ENCODE measurements at regions not wholly inside any gene's neighbourhood (a gene's known extent, or its start where the extent isn't known, plus 50 kb on each side); places are given as distances from the start of the nearest gene placed in this dataset.
"Not testable (repeated sequence)": the region's sequence is repeated elsewhere in the genome, so short reads cannot be mapped to it uniquely, and the experiment has no call there.

DNA sequence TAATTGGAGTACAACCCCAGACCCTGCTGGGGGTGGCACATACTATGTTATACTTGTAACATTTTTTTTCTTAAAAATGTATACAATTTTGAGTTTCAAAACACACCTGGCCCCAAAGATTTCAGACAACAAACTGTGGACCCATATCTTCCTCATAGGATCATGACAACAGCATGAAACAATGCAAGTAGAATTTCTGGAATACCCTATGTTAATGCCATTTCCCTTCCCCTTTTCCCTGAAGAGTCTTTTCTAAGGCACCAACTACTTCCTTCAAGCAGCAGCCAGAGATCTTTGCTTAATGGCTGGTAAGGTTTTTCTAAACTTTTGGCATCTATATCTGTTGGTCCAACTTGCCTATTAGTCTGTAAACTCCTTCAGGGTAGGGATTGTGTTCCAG lies 99.9 kb upstream of the SERBP1 start:
- DNase-seq, result no peak

DNA sequence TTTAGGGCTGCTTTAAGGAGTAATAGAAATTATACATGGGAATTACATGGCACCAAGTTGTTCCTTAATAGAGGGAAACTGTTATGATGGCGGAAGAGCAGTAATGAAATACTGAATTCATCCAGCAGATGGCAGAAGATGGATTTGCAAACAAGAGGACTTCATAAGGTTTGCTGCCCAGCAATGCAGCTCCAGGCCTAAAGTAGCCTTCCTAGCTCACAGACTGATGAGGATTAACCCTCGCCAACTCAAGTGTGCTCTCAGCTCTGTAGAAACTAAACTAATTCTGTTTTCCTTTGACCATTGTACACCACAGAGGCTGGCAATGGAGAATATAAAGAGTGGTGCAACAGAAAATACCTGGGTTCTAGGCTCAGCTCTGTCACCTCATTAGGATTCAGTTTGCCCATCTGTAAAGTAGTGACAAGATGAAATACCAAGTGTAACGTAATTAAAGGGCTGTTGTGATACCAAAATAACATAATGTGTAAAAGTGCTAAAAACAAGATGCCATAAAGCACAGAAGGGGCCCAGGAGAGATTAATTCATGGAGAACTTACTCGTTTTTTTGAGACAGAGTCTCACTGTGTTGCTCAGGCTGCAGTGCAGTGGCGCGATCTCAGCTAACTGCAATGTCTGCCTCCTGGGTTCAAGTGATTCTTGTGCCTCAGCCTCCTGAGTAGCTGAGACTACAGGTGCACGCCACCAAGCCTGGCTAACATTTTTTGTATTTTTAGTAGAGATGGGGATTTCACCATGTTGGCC lies 102.4 kb upstream of the SERBP1 start:
- DNase-seq, result peak; percentile 4

DNA sequence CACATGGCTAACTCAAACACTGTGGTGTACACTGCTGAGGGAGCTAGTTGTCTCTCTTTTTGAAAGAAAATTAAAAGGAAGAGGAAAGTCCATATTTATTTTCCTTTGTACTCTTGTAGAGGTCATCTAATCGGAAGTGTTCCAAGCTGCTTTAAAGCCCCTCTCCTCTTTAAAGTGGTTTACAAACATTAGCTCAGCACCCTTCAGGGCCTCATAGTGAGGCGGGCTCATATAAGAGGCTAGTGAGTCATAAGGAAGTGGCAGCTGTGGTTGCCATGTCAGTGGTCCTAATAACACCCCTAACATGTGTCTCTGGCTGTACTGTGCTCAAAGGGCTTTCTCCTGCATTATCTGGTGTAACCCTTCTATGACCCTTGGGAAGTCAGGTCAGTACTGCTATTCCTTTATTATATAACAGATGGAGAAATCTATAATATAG lies 104.4 kb upstream of the SERBP1 start:
- DNase-seq, result no peak

DNA sequence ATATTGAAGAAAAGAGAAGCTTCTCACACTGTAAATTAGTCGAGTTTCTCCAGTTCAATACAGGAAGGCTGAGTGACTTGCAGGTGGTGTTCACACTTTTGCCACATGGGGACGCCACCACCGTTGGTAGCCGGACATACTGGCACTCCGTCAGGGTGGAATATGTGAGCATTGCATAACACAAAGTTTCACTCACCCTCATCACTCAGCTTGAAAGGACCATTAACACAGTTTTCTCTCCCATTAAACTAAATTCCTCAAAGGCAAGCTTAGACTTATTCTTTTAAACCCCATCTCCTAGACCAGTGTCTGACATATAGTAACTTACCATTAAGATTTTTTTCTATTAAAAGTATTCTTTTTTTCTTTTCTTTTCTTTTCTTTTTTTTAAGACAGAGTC lies 105.3 kb upstream of the SERBP1 start:
- DNase-seq, result peak; percentile 12

DNA sequence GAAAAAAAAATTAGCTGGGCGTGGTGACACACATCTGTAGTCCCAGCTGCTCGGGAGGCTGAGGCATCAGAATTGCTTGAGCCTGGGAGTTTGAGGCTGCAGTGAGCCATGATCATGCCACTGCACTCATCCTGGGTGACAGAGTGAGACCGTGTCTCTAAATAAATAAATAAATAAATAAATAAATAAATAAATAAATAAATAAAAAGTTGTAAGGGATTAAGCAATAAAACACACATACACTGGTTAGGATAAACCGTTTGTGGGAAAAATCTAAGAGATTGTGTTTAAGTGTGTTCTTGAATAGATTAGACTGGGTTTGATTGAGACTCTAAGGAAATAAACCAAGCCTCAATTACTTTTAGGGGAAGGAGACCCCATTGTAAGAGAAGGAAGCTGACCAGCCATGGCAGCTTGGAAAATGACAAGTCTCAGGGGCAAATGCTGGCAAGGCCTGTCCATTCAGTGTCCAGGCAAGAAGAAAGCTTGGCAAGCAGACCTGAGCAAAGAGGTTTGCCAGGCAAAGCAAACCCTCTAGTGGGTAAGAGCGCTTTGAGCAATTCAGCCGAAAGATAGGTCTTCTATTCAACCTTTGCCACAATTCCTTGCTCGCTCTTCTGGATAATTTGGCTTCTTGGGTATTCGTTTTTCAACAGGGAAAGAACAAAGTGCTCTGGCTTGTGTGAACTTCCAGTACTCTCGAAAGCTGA lies 106.9 kb upstream of the SERBP1 start:
- DNase-seq, result no peak

DNA sequence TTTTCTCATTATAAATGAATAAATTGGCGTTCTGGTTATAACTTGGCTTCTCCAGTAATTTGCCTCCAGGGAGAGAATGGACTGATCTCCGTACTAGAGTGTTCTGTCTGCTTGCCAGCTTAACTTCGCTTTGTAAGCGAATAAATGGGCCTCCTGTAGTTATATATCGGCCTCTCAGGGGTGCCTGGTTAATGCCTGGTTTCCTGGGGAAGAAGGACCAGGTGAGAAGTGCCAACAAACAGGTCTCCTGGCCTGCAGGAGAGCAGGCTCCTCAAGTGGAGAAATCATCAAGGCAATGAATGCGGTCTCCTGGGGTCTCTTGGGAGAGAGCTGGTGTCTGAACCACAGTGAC lies 107.4 kb upstream of the SERBP1 start:
- no peak for DNase-seq

DNA sequence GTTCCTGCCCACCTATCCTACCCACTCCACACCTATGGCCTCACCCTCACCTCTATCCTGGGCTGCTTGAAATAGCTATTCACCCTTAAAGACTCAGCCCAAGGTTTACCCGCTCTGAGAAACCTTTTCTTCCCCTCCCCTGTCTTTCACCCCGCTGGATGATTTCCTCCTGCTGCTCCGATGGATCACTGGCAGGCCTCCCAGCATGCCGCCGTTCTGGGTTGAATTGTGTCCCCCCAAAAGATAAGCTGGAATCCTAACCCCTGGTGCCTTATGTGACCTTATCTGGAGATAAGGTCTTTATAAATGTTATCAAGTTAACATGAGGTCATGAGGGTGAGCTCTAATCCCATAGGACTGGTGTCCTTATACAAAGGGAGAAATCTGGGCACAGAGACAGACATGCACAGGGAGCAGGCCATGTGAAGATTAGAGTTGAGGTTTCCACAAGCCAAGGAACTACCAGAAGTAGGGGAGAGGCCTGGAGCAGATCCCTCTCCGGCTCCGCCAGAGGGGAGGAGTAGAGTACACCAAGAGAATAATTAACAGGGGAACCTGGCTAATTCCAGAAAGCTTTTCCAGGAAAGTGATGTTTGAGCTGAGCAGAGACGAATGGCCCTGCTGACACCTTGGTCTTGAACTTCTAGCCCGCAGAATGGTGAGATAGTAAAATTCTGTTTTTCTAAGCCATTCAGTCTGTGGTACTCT lies 110.0 kb upstream of the SERBP1 start:
- no peak for DNase-seq

DNA sequence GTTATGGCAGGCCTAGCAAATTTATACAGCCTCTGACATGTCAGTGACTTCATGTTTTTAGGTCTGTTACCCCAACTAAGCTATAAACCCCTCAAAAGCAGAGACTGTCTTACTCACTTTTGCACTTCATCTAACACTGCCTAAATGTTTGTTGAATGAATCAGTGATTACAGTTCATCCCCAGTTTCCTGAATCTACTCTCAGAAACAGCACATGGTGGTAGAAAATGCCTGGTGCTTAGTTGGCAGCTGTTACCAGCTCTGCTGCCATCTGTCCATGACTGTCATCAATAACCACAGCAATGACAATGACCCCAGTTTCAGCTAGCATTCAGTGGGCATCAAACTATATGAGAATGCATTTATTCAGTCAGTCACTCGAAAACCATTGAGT lies 110.5 kb upstream of the SERBP1 start:
- no peak for DNase-seq

DNA sequence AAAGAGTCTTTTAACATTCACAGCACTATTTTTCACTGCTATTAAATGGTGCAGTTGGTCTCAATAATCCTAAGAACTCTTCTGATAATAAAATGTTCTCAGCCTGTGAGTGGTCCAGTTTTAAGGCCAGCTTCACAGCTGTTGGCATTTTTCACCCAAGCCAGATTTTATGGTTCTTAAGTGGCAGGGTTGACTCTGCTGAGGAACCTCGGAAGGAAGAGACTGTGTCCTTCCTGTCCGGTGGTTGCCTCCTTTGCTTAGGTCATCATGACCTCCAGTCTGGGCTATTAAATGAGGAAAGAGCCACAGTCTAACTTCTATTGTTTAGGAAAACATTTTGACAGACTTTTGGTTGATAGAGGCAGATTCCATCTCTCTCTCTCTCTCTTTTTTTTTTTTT lies 112.5 kb upstream of the SERBP1 start:
- DNase-seq, result no peak

DNA sequence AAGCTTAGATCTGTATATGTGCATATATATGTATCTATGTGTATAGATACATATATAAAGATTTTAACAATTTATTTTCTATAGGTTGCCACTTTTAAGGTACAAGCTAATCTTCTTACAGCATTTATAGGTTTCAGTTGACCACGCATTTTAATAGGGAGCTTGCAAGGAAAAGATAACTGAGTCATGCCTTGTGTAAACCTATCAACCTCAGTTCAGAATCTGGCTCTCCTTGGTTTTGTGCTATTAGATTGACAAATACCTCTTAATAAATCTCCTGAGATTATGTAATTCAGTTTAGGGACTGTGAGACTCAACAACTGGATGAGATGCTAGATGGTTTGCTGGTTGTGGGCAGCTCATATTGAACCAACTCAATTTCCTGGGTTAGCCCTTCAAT lies 114.7 kb upstream of the SERBP1 start:
- DNase-seq, result no peak

DNA sequence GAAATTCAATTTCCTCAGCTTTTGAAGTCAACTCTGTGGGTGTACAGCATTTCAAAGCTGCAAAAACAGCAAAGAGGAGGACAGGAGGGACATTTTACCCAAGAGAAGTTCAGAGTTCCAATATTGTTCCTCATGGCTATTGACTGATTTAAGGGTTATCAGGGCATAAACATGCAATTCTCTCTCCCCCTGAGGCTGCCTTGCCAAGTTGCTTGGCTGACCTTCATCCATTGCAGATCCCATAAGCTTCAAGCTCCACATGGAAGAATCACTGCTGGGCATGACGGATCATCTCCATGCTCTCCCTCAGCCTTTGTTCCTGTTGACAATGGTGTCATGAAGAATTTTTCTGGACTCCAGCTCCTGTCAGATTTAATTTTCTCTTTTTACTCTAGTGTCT lies 115.2 kb upstream of the SERBP1 start:
- DNase-seq, result no peak

DNA sequence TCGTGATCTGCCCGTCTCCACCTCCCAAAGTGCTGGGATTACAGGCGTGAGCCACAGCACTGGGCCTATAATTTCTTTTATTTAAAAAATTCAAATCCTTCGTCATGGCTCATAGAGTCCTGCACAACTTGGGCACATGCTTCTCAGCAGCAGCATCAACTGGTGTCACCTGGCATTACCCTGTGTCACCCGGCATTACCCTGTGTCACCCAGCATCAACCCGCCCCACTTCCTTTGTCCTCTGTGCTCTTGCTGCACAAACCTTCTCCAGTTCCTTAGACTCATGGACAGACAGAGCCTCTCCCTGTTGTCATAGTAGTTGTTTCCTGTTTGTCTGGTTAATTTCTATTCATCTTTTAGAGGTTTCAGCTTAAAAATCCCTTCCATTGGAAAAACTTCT lies 121.2 kb upstream of the SERBP1 start:
- DNase-seq, result no peak

DNA sequence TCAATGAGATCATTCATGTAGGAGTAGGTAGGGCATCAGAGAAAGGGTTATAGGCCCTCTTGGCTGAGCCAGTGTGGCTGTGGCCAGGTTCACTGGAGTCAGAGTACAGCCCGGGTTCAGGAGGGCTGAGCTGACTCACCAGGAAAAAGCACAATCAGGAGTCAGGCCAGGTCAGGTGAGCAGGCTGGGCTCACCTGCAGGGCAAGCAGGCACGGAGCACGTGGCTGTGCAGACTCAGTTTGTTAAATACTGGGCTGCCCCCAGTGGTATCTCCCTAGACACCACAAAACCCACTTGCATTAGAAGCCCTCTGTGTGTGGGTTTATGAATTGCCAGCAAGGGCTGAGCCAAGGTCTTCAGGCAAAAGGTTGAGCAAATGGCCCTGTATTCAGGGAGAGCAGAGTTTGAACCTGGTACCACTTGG lies 122.1 kb upstream of the SERBP1 start:
- no peak for DNase-seq

DNA sequence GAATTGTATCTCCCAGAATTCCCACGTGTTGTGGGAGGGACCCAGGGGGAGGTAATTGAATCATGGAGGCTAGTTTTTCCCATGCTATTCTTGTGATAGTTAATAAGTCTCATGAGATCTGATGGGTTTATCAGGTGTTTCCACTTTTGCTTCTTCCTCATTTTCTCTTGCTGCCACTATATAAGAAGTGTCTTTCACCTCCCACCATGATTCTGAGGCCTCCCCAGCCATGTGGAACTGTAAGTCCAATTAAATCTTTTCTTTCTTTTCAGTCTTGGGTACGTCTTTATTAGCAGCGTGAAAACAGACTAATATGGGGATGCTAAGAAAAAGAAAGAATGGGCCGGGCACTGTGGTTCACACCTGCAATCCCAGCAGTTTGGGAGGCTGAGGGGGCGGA lies 124.0 kb upstream of the SERBP1 start:
- not testable (repeated sequence) for DNase-seq

DNA sequence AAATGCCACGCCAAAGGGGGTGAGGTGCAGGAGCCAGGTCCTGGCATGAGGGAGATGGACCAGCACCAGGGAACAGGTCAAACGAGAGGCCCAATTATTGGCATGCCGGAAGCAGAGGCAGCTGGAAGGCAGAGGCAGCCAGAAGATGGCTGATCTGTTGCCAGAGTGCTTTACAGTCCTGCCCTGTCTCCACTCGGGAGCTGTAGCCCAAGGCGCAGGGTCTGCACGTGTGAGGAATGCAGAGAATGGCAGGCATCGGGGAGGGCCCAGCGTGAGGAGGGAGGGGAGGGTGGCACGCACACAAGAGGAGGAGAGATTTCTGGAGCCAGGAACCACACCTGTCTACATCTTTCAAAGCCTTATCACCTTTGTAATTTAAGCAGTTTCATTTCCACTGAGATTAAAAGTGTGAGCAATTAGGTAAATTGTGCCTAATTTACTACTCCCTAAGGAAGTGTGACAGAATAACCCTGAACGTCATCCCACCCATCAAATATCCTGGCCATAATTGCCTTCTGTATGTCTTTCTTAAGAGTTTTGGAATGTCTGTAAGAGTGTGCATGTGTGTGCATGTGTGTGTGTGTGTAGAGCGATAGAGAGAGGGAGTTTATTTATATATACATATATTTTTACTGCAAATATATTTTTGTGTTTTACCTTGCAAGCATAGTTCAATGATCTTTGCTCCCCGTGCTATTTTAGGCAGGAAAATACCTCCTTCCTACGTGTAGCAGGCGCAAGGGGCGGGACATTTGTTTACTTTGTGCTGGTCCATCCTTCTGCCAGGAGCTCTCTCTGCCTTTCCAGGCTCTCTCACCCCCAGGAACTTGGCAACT lies 125.5 kb upstream of the SERBP1 start:
- peak; percentile 2 for DNase-seq

DNA sequence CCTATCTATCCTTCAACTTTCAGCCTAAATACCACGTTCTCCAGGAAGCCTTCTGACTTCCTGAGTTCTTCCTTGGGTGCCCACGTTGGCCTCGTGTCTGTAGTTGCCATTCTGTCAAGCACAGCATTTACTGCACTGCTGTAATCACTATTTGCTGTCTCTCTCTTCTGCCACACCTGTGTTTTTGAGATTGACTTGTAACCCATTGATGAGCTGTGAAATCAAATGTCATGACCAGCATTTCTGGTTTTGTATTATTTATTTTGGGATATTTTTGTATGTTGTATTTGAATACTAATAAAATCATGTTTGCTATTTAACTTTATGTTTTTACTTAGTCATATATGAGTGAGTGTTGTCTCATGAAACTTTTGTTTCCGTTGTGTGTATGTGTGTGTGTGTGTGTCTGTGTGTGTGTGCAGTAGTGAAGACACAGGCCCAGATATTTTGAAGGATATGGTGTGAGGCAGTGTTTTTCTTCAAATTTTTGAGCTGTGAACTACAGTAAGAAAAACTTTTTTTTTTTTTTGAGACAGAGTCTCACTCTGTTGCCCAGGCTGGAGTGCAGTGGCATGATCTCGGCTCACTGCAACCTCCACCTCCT lies 126.2 kb upstream of the SERBP1 start:
- DNase-seq, result no peak

DNA sequence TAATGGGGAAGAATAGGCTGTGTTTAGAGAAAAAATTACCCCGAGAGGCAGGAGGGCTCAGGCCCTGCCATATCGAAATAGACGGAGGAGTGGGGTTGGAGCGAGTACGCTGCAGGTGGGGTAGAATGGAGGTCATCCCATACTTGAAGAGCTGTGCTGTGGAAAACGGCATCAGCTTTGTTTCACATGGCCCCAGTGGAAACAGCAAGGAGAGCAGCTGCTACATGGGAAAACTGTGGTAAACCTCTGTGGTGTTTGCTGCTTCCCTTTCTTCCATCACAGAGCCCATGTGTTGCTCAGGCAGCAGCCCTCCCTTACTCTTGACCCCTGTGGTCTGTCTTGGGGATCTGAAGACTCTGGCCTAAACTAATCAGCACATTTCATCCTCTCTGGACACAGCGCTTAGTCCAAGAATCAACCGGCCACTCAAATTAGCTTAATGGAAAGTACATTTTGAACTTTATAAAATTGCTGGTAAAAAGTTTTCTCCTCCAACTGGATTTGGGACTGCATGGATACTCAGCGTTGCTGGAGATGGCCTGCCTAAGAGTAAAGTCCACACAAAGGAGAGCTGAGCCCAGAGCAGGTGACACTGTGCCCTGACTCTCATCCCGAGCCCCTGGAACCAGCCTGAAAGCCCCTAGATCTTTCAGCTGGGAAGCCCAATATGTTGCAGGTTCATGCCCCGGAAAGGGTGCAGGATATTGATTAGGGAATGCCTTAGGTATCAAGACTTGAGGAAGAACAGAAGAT lies 127.1 kb upstream of the GADD45A start:
- no peak for DNase-seq

DNA sequence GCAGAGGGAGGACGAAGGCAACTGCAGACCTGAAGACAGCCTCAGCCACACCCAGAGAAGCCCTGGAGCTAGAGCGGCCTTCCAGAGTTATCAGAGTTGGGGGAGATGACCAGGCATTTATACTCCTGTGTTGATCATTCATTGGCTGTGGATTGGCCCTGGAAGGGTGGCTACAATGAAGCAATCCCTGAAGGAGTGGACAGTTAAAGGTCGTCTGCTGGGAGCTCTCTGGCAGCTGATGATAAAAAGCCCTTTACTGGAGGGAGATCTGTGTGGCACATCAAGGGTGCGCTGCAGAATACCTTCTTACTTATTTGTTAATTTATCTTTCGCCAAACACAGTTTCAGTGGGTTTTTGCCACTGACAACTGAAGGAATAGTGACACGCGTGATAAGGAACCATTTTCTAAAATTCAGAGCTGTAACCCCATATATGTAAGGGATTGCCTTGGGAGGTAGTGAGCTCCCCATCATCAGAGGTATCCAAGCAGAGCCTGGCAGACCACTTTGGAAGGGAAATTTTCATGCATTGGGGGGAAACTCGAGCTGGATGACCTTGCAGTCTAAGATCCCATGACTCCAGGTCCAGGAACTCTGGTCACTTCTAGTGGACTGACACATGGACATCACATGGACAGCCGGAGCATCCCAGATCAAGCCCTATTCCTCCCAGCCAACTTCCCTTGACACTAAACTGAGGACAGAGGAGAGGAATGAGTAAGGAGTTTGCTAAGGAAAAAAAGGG lies 126.4 kb upstream of the GADD45A start:
- no peak for DNase-seq

DNA sequence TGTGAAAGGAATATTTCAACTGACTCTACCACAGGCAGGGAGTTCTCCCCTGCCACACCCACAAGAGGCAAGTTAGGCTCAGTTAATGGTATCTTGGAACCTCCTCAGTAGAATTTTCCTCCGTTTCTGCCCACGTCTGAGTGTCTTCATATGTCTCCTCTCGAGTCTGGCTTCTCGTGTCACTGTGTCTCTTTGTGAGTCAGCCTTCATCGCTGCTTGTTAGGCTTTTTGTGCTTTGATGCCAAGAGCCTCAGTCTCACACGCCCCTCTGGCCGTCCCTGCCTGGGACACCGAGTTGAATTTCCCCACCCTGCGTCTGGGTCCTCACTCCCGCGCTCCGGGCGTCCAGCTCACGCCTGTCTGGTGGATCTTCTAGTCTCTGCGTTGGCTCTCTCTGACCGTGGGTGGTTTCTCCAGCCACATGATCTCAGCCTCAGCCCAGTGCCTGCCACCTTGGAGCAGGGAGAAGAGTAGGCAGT lies 125.7 kb upstream of the GADD45A start:
- DNase-seq, result peak; percentile 53

DNA sequence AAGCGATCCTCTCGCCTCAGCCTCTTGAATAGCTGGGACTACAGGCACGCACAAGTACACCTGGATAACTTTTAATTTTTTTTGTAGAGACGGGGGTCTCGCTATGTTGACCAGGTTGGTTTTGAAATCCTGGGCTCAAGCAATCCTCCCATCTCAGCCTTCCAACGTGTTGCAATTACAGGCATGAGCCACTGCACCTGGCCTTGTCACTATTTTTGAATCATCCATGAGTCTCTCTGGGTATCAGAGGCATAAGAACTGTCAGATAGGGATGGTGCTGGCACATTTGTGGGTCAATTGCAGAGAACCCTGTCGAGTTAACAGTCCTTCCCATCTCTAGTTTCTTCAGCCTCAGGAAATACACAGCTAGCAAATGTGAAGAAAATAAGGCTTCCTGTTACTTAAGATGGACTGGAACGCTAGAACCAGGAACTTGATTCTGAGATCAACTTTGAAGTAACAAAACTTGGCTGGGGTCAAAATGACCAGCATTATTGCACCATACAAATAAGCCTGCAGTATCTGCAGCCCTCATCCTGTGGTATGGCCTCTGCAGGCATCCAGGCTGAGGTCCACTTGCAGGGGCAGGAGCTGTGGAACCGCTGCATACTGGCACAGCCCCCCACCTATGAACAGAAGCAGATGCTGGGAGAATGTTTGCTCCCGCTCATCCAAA lies 124.3 kb upstream of the GADD45A start:
- no peak for DNase-seq
